GM10266 (cell line): ENCODE measurements at regions not wholly inside any gene's neighbourhood (a gene's known extent, or its start where the extent isn't known, plus 50 kb on each side); places are given as distances from the start of the nearest gene placed in this dataset.

ENCODE experiments used
- DNase-seq: peaks from one replicate; pipeline ENCODE4 v3.0.0; 2012; ENCODE audit errors: extremely low spot score
- CTCF ChIP-seq: IDR thresholded peaks from 2 replicates; pipeline ENCODE4 v1.5.1; 2012; ENCODE audit warnings: mild to moderate bottlenecking, low read depth; ENCODE audit not compliant: control insufficient read depth, insufficient read depth; ENCODE audit errors: missing control alignments

- no peak for DNase-seq
- no peak for TF ChIP-seq CTCF
Measured at GRCh38 chr13:59229401-59229800, 934.3 kb downstream of the DIAPH3 start.

GRCh38 chr13:59229861-59230260, 933.9 kb downstream of the DIAPH3 start:
- no peak for DNase-seq
- no peak for TF ChIP-seq CTCF

GRCh38 chr13:59230484-59231264, 933.1 kb downstream of the DIAPH3 start:
- DNase-seq: no peak
- no peak for TF ChIP-seq CTCF

- DNase-seq: no peak
Measured at GRCh38 chr13:59236309-59236919, 927.3 kb downstream of the DIAPH3 start.

GRCh38 chr13:59236944-59237343, 926.8 kb downstream of the DIAPH3 start:
- no peak for DNase-seq
- no peak for TF ChIP-seq CTCF

More at GRCh38 chr13:59236309-59236919, 927.3 kb downstream of the DIAPH3 start:
- TF ChIP-seq CTCF: no peak

- DNase-seq: no peak
- no peak for TF ChIP-seq CTCF
Measured at GRCh38 chr13:59247171-59247570, 916.6 kb downstream of the DIAPH3 start.
